HG03575 (cell line): ENCODE measurements at regions not wholly inside any gene's neighbourhood (a gene's known extent, or its start where the extent isn't known, plus 50 kb on each side); places are given as distances from the start of the nearest gene placed in this dataset.

ENCODE experiments used
- ATAC-seq: cut with Tn5 transposase; IDR thresholded peaks from one replicate; pipeline ENCODE4 v1.9.1; 2021; ENCODE audit not compliant: unreplicated experiment, insufficient number of reproducible peaks, low FRiP score; ENCODE audit errors: extremely low read depth

DNA sequence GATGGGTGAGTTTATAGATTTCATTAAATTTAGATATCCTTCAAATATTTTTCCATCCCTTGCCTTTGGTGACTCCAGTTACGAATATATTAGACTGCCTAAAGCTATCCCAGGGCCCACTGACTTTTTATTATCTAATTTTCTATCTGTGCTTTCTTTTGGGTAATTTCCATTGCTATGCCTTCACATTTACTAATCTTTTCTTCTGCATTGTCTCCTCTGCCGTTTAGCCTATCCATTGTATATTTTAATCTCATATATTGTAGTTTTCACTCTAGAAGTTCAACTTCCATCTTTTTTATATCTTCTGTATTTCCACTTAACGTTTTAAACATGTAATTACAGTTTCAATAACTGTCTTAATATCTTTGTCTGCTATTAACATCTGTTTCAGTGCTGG, 78.6 kb upstream of the HDAC9 start:
- no peak for ATAC-seq

DNA sequence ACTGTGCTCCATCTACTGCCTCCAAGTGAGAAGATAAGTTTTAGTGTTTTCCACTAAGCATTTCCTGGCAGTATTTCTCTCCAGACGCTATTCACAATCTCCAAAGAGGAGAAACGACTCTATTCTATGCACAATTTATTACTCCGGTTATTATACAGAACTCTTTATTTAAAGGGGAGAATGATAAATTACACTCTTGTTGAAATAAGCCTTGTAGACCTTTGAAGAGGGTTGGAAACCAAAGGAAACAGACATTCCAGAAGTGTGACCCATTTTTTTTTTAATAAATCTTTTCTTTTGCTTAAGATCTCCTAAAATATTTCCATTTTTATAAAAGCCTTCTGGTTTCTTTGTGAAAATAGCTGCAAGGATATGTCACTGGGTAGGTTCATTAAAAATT, 76.1 kb upstream of the HDAC9 start:
- ATAC-seq: no peak

DNA sequence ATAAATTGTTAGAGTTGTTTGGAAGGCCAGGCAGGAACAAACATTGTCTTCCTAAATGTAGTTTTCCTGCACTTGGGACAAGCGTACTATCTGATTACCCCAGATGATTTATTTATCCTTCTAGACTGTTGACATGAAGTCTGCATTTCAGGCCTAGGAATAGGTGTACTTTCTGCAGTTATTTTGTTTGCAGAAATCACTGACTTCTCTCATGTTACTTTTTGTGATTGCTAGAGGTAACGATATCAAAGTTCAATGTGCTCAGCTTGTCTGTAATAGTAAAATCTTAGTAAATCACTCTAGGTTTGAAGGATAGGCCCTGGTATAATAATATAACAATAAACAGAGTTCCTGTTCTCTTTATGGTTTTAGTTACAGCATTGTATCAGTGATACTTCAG, 75.4 kb upstream of the HDAC9 start:
- ATAC-seq: no peak

- ATAC-seq: no peak
These were observed 74.8 kb upstream of the HDAC9 start for GRCh38 chr7:18420748-18421147.

DNA sequence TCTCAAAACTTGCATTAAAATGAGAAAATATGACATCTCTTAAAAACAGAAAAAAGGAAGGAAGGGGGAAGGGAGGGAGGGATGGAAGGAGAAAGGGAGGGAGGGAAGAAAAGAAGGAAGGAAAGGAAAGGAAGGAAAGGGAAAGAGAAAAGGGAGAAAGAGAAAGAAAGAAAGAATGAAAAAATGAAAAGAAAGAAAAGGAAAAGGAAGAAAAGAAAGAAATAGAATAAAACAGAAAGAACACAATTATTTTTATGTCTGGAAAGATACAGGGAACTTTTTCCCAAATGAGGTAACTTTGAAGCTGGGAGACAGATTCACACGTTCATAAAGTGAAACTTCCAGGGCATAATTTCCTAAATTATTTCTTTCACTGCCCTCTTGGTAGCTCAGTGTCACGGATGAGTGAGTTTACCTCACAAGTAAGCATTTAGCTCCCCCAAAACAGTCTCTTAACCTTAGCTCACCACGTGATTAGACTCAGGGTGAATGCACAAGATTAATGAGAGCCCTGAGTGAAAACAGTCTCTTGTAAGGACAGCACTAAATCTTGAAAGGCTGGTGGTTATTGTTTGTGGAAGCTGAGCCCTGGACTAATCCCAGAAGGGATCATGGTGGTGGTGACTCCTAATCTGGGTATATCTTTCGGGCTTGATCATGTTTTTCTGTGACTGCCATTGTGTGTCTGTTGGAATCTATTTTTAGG, 74.1 kb upstream of the HDAC9 start:
- ATAC-seq: no peak

DNA sequence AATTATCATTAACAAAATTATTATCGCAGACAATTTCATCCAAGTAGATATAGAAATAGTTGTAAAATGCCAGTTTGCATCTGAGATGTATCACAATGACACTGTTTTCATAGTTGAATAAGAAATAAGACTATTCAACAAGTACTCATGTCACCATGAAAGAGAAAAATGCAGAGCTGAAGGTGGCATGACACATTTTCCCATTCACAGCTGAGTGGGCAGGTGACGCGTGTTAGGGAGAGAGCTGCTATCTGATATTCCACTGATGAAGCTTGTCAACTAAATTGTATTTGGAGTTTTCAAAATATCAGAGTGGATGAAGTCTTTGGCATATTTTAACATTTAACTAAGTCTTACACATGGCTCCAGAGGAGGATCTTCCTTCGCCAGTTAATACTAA, 70.3 kb upstream of the HDAC9 start:
- ATAC-seq: no peak

GRCh38 chr7:18425838-18426445, 69.6 kb upstream of the HDAC9 start:
- ATAC-seq: no peak

DNA sequence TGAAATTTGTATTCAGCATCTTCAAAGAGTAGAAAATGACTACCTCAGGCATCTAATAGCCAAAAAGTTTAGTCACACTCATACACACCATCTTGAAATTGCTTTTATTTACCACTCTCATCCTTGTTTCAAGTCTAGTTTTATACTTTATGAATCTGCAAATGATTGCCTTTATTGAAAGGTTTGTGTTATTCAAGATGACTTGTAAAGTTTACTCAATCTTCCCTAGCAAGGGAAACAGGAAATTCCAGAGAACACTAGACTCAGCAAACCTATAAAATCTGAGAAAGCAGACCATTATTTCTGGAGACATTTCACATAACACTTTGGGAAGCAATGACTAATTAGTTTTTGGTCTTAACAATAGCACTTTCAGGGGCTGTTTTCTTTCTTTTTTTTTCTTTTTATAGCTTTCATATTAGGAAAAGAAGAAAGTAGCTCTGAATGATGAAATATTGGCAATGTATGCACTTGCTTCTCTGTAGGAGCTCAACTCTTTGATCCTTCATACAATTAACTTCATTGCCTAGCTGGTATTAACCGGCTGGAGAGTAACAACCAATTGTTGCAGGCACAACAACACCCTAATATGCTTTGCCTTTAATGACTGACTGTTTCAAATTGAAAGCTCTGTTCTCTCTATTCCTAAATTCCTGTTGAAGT, 68.9 kb upstream of the HDAC9 start:
- no peak for ATAC-seq

GRCh38 chr7:18429547-18429946, 66.0 kb upstream of the HDAC9 start:
- no peak for ATAC-seq

- ATAC-seq: no peak
These were observed 64.7 kb upstream of the HDAC9 start for GRCh38 chr7:18430810-18431209.

GRCh38 chr7:18434171-18434570, 61.4 kb upstream of the HDAC9 start:
- ATAC-seq: no peak

- no peak for ATAC-seq
These were observed 58.4 kb upstream of the HDAC9 start for GRCh38 chr7:18437101-18437500.

DNA sequence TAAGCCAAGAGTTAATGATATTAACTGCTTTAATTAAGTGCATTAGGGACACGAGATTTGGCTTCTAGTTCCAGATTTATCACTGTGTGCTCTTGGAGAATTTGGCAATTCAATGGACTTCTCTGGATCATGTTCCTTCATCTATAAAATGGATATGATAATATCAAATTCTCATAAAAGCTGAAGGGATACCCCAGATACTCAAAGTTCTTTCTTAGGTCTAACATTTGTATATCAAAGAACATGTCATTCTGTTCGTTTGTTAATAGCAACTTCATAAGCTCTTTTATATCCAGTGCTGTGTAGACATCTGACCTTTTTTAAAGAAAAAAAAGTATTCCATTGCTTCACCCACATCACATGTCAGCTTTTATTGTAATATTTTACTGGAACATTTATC, 54.6 kb upstream of the HDAC9 start:
- ATAC-seq: no peak

GRCh38 chr7:18444826-18445225, 50.7 kb upstream of the HDAC9 start:
- no peak for ATAC-seq

GRCh38 chr7:18445483-18445882, 50.1 kb upstream of the HDAC9 start:
- no peak for ATAC-seq
